ENCODE measurements at regions not wholly inside any gene's neighbourhood (a gene's known extent, or its start where the extent isn't known, plus 50 kb on each side); places are given as distances from the start of the nearest gene placed in this dataset.

- TF ChIP-seq POLR2A (IDR thresholded peaks at IDR 0.05) = no peak
- no peak for TF ChIP-seq CTCF (IDR thresholded peaks at IDR 0.05)
- intact Hi-C loops (cut with DNase I) = no loop called here
Measured at GRCh38 chr13:60716313-60716712, 319.3 kb downstream of the TDRD3 start.

GRCh38 chr13:60707878-60708277 lies 310.9 kb downstream of the TDRD3 start:
- intact Hi-C loops (cut with DNase I) = no loop called here
- ATAC-seq = no peak
- no peak for DNase-seq
- Histone ChIP-seq H3K27ac (no peak overlapping the region), H3K27me3 (no peaks in the 10 kb centered on the region), H3K4me3 (no peak overlapping the region), H3K36me3 (no peaks in the 10 kb centered on the region), H3K9me3 (no peaks in the 10 kb centered on the region), H3K4me1 (no peaks in the 10 kb centered on the region)
- no peak for TF ChIP-seq CTCF (IDR thresholded peaks at IDR 0.05)
- no peak for TF ChIP-seq POLR2A (IDR thresholded peaks at IDR 0.05)

More at GRCh38 chr13:60716313-60716712, 319.3 kb downstream of the TDRD3 start:
- H3K27ac ChIP-seq = no peak overlapping the region
- 73% methylated on average over 2 of the region's 2 CpGs for WGBS (ENCODE audit: insufficient coverage, low coverage, low lambda C conversion rate, missing lambda C conversion rate)
- no peaks in the 10 kb centered on the region for H3K9me3 ChIP-seq
- H3K4me3 ChIP-seq = no peak overlapping the region
- DNase-seq (no peak), ATAC-seq (no peak)
- H3K4me1 ChIP-seq = no peaks in the 10 kb centered on the region
- no peaks in the 10 kb centered on the region for H3K27me3 ChIP-seq
- H3K36me3 ChIP-seq = no peaks in the 10 kb centered on the region

- intact Hi-C loops (cut with DNase I) = no loop called here
- 47% methylated on average over 3 of the region's 3 CpGs for WGBS (ENCODE audit: insufficient coverage, low coverage, low lambda C conversion rate, missing lambda C conversion rate)
- ATAC-seq = no peak
Measured at GRCh38 chr13:60701895-60702294, 304.9 kb downstream of the TDRD3 start.

GRCh38 chr13:60700994-60701393 lies 304.0 kb downstream of the TDRD3 start:
- H3K27me3 ChIP-seq = no peaks in the 10 kb centered on the region
- H3K4me1 ChIP-seq = no peaks in the 10 kb centered on the region
- DNase-seq = no peak
- no peaks in the 10 kb centered on the region for H3K36me3 ChIP-seq
- H3K9me3 ChIP-seq = no peaks in the 10 kb centered on the region
- WGBS (ENCODE audit: insufficient coverage, low coverage, low lambda C conversion rate, missing lambda C conversion rate) = 55% methylated on average over 4 of the region's 4 CpGs
- TF ChIP-seq POLR2A (IDR thresholded peaks at IDR 0.05) = no peak
- no peak for TF ChIP-seq CTCF (IDR thresholded peaks at IDR 0.05)
- no peak overlapping the region for H3K4me3 ChIP-seq
- no peak for ATAC-seq
- intact Hi-C loops (cut with DNase I) = no loop called here
- no peak overlapping the region for H3K27ac ChIP-seq

More at GRCh38 chr13:60701895-60702294, 304.9 kb downstream of the TDRD3 start:
- Histone ChIP-seq H3K27me3 (no peaks in the 10 kb centered on the region), H3K4me3 (no peak overlapping the region), H3K9me3 (no peaks in the 10 kb centered on the region), H3K36me3 (no peaks in the 10 kb centered on the region), H3K4me1 (no peaks in the 10 kb centered on the region), H3K27ac (no peak overlapping the region)
- DNase-seq = no peak
- TF ChIP-seq POLR2A (IDR thresholded peaks at IDR 0.05) (no peak), CTCF (IDR thresholded peaks at IDR 0.05) (no peak)

GRCh38 chr13:60699636-60700035 lies 302.6 kb downstream of the TDRD3 start:
- ATAC-seq = no peak
- Histone ChIP-seq H3K4me3 (no peak overlapping the region), H3K27me3 (no peaks in the 10 kb centered on the region), H3K36me3 (no peaks in the 10 kb centered on the region), H3K27ac (no peak overlapping the region), H3K4me1 (no peaks in the 10 kb centered on the region), H3K9me3 (no peaks in the 10 kb centered on the region)
- 55% methylated on average over 2 of the region's 2 CpGs for WGBS (ENCODE audit: insufficient coverage, low coverage, low lambda C conversion rate, missing lambda C conversion rate)
- DNase-seq = no peak
- TF ChIP-seq CTCF (IDR thresholded peaks at IDR 0.05) = no peak
- no peak for TF ChIP-seq POLR2A (IDR thresholded peaks at IDR 0.05)
- intact Hi-C loops (cut with DNase I) = no loop called here
